ENCODE measurements at regions not wholly inside any gene's neighbourhood (a gene's known extent, or its start where the extent isn't known, plus 50 kb on each side); places are given as distances from the start of the nearest gene placed in this dataset.
A peak's percentile ranks its signal among the peaks of the same experiment; 100 is the strongest.
"Not testable (repeated sequence)": the region's sequence is repeated elsewhere in the genome, so short reads cannot be mapped to it uniquely, and the experiment has no call there.

GRCh38 chr17:31611053-31611452 lies 219.6 kb downstream of the RAB11FIP4 start:
- ATAC-seq; FAIRE-seq; H2AFZ ChIP-seq (ENCODE audit: low read depth, low read length); H3K9ac ChIP-seq (ENCODE audit: insufficient read depth in 1 of 2, low read depth in 2 of 2, low read length in 2 of 2); DNase-seq (ENCODE audit: extremely low read depth in 1 of 4, low spot score in 3 of 4); H3K4me1 ChIP-seq (replicated peaks in 1 of 2; ENCODE audit: control insufficient read depth in 2 of 2, insufficient read depth in 2 of 2, low read length in 2 of 2); H3K36me3 ChIP-seq (ENCODE audit: control insufficient read depth, insufficient read depth, low read length); CTCF ChIA-PET (ENCODE audit: low intra/inter-chr PET ratio); H3K4me3 ChIP-seq; H3K79me2 ChIP-seq (ENCODE audit: control insufficient read depth, insufficient read depth, low read length); H3K4me2 ChIP-seq (ENCODE audit: insufficient read depth, low read length); H3K27ac ChIP-seq (ENCODE audit: extremely low read depth, low read depth, low read length); POLR2A ChIA-PET; BruUV-seq (replicated peaks); H4K20me1 ChIP-seq (replicated peaks; ENCODE audit: control insufficient read depth, insufficient read depth, low read length); in situ Hi-C loops (cut with MboI); H3K9me1 ChIP-seq (ENCODE audit: control insufficient read depth, insufficient read depth, low read length); intact Hi-C loops (cut with micrococcal nuclease); H3K9me3 ChIP-seq (replicated peaks; ENCODE audit: control insufficient read depth, insufficient read depth, low read depth, low read length): not testable (repeated sequence)
- peaks cover 5 to 36% of the 10 kb centered on the region in 2 experiments; a peak in 4 of 5 replicates for H3K27me3 ChIP-seq (ENCODE audit: control insufficient read depth in 2 of 2, insufficient read depth in 2 of 2, low read length in 2 of 2)
- WGBS (ENCODE audit: insufficient coverage, low coverage, missing lambda C conversion rate): 8% methylated on average over 4 of the region's 4 CpGs
- TF ChIP-seq SRF (CRISPR knock-in tag; IDR thresholded peaks at IDR 0.05) (peak in 1 of 2 experiments; percentile 60; a peak in 1 of 4 replicates), RFX1 (IDR thresholded peaks at IDR 0.05) (peak; percentile 46; the same call in 1 of the 2 replicates)

GRCh38 chr17:31609996-31610910 lies 218.8 kb downstream of the RAB11FIP4 start:
- Histone ChIP-seq H3K27me3 (ENCODE audit: control insufficient read depth in 2 of 2, insufficient read depth in 2 of 2, low read length in 2 of 2) (peaks cover 9 to 36% of the 10 kb centered on the region in 2 experiments; a peak in 4 of 5 replicates), H2AFZ (ENCODE audit: low read depth, low read length) (no peak overlapping the region), H3K9ac (ENCODE audit: insufficient read depth in 1 of 2, low read depth in 2 of 2, low read length in 2 of 2) (no peak overlapping the region), H3K9me3 (replicated peaks; ENCODE audit: control insufficient read depth, insufficient read depth, low read depth, low read length) (no peaks in the 10 kb centered on the region), H3K36me3 (ENCODE audit: control insufficient read depth, insufficient read depth, low read length) (no peaks in the 10 kb centered on the region), H3K4me1 (replicated peaks in 1 of 2; ENCODE audit: control insufficient read depth in 2 of 2, insufficient read depth in 2 of 2, low read length in 2 of 2) (no peaks in the 10 kb centered on the region), H3K79me2 (ENCODE audit: control insufficient read depth, insufficient read depth, low read length) (no peaks in the 10 kb centered on the region), H4K20me1 (replicated peaks; ENCODE audit: control insufficient read depth, insufficient read depth, low read length) (no peaks in the 10 kb centered on the region), H3K4me2 (ENCODE audit: insufficient read depth, low read length) (no peak overlapping the region), H3K27ac (ENCODE audit: extremely low read depth, low read depth, low read length) (no peak overlapping the region), H3K9me1 (ENCODE audit: control insufficient read depth, insufficient read depth, low read length) (no peaks in the 10 kb centered on the region), H3K4me3 (no peak overlapping the region)
- intact Hi-C loops (cut with micrococcal nuclease) (no loop called here), in situ Hi-C loops (cut with MboI) (no loop called here)
- WGBS (ENCODE audit: insufficient coverage, low coverage, missing lambda C conversion rate): 3% methylated on average over 6 of the region's 6 CpGs
- no TSS peak for BruUV-seq (replicated peaks)
- CTCF ChIA-PET (ENCODE audit: low intra/inter-chr PET ratio): no interaction called here
- POLR2A ChIA-PET: no interaction called here
- FAIRE-seq: no peak
- DNase-seq (ENCODE audit: extremely low read depth in 1 of 4, low spot score in 3 of 4): peak in 1 of 4 experiments; percentile 5
- ATAC-seq: no peak
- no peak for TF ChIP-seq FOXA1 (IDR thresholded peaks at IDR 0.05; ENCODE audit: borderline replicate concordance)
- TF ChIP-seq SLC30A9 (CRISPR knock-in tag; IDR thresholded peaks at IDR 0.05): no peak
- TF ChIP-seq TCFL5 (CRISPR knock-in tag; conservative IDR thresholded peaks at IDR 0.05): no peak
- no peak for TF ChIP-seq TBP (optimal IDR thresholded peaks at IDR 0.05; ENCODE audit: low read depth, low read length)
- no peak for TF ChIP-seq HMBOX1 (IDR thresholded peaks at IDR 0.05)
- no peak for TF ChIP-seq JUN (IDR thresholded peaks at IDR 0.05; ENCODE audit: borderline replicate concordance, low read depth, low read length)
- TF ChIP-seq JUN (CRISPR knock-in tag; IDR thresholded peaks at IDR 0.05; ENCODE audit: borderline replicate concordance): no peak
- TF ChIP-seq ZNF146 (CRISPR knock-in tag; IDR thresholded peaks at IDR 0.05; ENCODE audit: unreplicated experiment): no peak
- no peak for TF ChIP-seq RHOXF2B (CRISPR knock-in tag; conservative IDR thresholded peaks at IDR 0.05)
- TF ChIP-seq SRSF3 (IDR thresholded peaks at IDR 0.05; ENCODE audit: insufficient read depth, low read length): no peak
- no peak for TF ChIP-seq HOMEZ (CRISPR knock-in tag; IDR thresholded peaks at IDR 0.05)
- no peak for TF ChIP-seq PHB (CRISPR knock-in tag; IDR thresholded peaks at IDR 0.05)
